ENCODE measurements at regions not wholly inside any gene's neighbourhood (a gene's known extent, or its start where the extent isn't known, plus 50 kb on each side); places are given as distances from the start of the nearest gene placed in this dataset.
"Not testable (repeated sequence)": the region's sequence is repeated elsewhere in the genome, so short reads cannot be mapped to it uniquely, and the experiment has no call there.

DNA sequence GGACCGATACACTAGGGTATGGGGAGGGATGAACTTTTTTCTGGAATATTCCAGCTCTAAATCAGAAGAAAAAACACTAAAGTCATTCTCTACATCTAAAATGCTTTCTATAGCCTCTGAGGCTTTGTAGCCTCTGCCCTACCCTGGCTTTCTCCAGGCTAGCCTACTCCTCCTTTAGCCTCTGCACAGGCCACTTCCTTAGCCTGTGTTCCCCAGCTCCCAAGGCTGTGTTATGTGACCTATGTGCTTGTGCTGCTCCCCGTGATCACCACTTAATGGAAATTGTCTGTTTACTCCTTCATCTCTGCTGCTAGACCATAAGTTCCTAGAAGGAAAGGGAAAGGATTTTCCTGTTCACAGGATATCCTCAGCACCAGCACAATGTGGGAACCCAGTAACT lies 92.8 kb downstream of the SEC16B start:
- Mint-ChIP-seq H3K4me3 (no peak overlapping the region), H3K27me3 (ENCODE audit: low read depth) (no peaks in the 10 kb centered on the region), H3K4me1 (peaks cover 12% of the 10 kb centered on the region), H3K9me3 (no peaks in the 10 kb centered on the region), H3K36me3 (ENCODE audit: low read depth) (no peaks in the 10 kb centered on the region), H3K27ac (ENCODE audit: unreplicated experiment) (no peak overlapping the region)
- no peak for DNase-seq (ENCODE audit: low read depth, low spot score)
- no peak for TF ChIP-seq CTCF (conservative IDR thresholded peaks at IDR 0.05)

DNA sequence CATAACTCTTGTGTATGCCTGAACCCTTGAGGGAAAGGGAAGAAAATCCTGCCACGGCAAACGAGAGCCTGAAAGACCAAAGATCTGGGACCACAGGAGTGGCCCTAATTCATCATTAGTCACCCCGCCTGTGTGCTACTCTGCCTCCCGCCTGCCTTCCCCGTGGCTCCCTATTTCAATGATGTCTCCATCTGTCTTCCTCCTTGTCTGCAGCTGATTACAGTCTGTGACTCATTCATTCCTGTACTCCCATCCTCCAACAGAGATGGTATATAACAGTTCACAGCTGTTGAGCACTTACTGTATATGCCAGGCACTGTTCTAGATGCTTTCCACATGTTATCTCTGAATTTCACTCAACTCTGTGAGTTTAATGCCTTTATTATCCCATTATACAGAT lies 96.6 kb downstream of the SEC16B start:
- Mint-ChIP-seq H3K36me3 (ENCODE audit: low read depth) (no peaks in the 10 kb centered on the region), H3K9me3 (no peaks in the 10 kb centered on the region), H3K27ac (ENCODE audit: unreplicated experiment) (no peak overlapping the region), H3K4me3 (no peak overlapping the region), H3K4me1 (no peaks in the 10 kb centered on the region), H3K27me3 (ENCODE audit: low read depth) (no peaks in the 10 kb centered on the region)
- TF ChIP-seq CTCF (conservative IDR thresholded peaks at IDR 0.05), result no peak
- DNase-seq (ENCODE audit: low read depth, low spot score), result no peak

GRCh38 chr1:177872308-177872900 lies 97.5 kb downstream of the SEC16B start:
- no peaks in the 10 kb centered on the region for H3K9me3 Mint-ChIP-seq
- no peaks in the 10 kb centered on the region for H3K4me1 Mint-ChIP-seq
- DNase-seq (ENCODE audit: low read depth, low spot score), result no peak
- H3K36me3 Mint-ChIP-seq (ENCODE audit: low read depth), result no peaks in the 10 kb centered on the region
- no peak overlapping the region for H3K4me3 Mint-ChIP-seq
- H3K27ac Mint-ChIP-seq (ENCODE audit: unreplicated experiment), result no peak overlapping the region
- no peak for TF ChIP-seq CTCF (conservative IDR thresholded peaks at IDR 0.05)
- H3K27me3 Mint-ChIP-seq (ENCODE audit: low read depth), result no peaks in the 10 kb centered on the region

- no peak for DNase-seq (ENCODE audit: low read depth, low spot score)
- TF ChIP-seq CTCF (conservative IDR thresholded peaks at IDR 0.05), result no peak
- no peak overlapping the region for H3K27ac Mint-ChIP-seq (ENCODE audit: unreplicated experiment)
- no peak overlapping the region for H3K4me3 Mint-ChIP-seq
- H3K36me3 Mint-ChIP-seq (ENCODE audit: low read depth), result no peaks in the 10 kb centered on the region
- no peaks in the 10 kb centered on the region for H3K4me1 Mint-ChIP-seq
- H3K27me3 Mint-ChIP-seq (ENCODE audit: low read depth), result no peaks in the 10 kb centered on the region
- no peaks in the 10 kb centered on the region for H3K9me3 Mint-ChIP-seq
Measured at GRCh38 chr1:177871613-177872307, 98.1 kb downstream of the SEC16B start.

DNA sequence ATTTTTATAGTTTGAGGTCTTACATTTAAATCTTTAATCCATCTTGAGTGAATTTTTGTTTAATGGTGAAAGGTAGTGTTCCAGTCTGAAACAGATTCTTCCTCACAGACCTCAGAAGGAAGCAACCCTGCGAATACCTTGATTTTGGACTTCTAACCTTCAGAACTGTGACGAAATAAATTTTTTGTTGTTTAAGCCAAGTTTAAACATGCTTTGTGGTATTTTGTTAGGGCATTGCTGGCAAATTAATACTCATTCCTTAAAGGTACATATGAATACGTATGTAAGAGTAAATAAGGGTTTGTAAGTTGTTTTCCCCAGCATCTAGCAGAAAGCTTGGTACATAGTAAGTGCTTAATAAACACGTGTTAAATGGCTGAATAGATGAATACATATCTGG lies 100.3 kb downstream of the SEC16B start:
- no peak for DNase-seq (ENCODE audit: low read depth, low spot score)
- TF ChIP-seq CTCF (conservative IDR thresholded peaks at IDR 0.05), result no peak
- H3K27me3 Mint-ChIP-seq (ENCODE audit: low read depth), result no peaks in the 10 kb centered on the region
- H3K9me3 Mint-ChIP-seq, result peaks cover 6% of the 10 kb centered on the region
- H3K4me1 Mint-ChIP-seq, result peaks cover 15% of the 10 kb centered on the region
- no peaks in the 10 kb centered on the region for H3K36me3 Mint-ChIP-seq (ENCODE audit: low read depth)
- H3K27ac Mint-ChIP-seq (ENCODE audit: unreplicated experiment), result no peak overlapping the region
- H3K4me3 Mint-ChIP-seq, result no peak overlapping the region

DNA sequence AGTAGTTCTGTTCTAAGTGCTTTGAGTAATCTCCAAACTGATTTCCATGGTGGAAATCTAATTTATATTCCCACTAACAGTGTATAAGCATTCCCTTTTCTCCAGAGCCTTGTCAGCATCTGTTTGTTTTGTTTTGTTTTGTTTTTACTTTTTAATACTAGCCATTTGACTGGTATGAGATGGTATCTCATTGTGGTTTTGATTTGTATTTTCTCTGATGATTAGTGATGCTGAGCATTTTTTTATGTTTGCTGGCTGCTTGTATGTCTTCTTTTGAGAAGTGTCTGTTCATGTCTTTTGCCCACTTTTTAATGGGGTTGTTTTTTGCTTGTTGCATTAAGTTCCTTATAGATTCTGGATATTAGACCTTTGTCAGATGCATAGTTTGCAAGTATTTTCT lies 100.8 kb downstream of the SEC16B start:
- H3K4me1 Mint-ChIP-seq, result peaks cover 15% of the 10 kb centered on the region
- H3K27me3 Mint-ChIP-seq (ENCODE audit: low read depth); DNase-seq (ENCODE audit: low read depth, low spot score); H3K9me3 Mint-ChIP-seq; H3K36me3 Mint-ChIP-seq (ENCODE audit: low read depth); H3K4me3 Mint-ChIP-seq; H3K27ac Mint-ChIP-seq (ENCODE audit: unreplicated experiment): not testable (repeated sequence)
